ENCODE measurements at regions not wholly inside any gene's neighbourhood (a gene's known extent, or its start where the extent isn't known, plus 50 kb on each side); places are given as distances from the start of the nearest gene placed in this dataset.

DNA sequence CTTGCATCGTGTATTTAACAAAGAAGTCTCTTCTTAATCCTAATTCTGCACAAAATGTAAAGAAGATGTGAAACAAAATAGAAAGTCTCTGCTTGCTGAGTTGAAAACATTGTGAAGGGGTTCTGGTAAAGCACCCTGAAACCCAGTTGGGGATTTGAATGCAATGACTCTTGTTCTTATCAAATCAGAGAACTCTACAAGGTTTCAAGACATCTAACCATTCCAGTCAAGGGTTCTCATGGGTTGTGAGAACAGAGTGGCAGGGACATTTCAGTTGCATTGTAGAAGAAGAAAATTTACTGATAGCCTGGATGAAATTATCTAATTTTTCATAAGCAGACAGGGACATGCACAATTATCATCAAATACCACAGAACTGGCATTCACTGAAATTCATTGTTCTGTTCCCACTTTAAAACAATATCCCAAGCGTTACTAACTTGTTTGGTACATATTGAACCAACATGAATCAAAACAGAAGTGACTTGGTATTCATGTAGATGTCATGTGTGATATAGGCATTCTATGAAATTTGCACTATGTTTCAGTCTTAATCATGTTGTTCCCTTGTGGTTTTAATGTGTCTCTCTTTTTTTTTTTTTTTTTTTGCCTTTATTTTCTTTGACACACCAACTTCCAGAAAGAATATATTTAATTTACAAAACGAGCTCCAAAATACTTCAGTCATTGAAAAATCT, 563.3 kb downstream of the IRX1 start:
- TF ChIP-seq, protein P1, sequence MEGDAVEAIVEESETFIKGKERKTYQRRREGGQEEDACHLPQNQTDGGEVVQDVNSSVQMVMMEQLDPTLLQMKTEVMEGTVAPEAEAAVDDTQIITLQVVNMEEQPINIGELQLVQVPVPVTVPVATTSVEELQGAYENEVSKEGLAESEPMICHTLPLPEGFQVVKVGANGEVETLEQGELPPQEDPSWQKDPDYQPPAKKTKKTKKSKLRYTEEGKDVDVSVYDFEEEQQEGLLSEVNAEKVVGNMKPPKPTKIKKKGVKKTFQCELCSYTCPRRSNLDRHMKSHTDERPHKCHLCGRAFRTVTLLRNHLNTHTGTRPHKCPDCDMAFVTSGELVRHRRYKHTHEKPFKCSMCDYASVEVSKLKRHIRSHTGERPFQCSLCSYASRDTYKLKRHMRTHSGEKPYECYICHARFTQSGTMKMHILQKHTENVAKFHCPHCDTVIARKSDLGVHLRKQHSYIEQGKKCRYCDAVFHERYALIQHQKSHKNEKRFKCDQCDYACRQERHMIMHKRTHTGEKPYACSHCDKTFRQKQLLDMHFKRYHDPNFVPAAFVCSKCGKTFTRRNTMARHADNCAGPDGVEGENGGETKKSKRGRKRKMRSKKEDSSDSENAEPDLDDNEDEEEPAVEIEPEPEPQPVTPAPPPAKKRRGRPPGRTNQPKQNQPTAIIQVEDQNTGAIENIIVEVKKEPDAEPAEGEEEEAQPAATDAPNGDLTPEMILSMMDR (IDR thresholded peaks at IDR 0.05), result no peak

DNA sequence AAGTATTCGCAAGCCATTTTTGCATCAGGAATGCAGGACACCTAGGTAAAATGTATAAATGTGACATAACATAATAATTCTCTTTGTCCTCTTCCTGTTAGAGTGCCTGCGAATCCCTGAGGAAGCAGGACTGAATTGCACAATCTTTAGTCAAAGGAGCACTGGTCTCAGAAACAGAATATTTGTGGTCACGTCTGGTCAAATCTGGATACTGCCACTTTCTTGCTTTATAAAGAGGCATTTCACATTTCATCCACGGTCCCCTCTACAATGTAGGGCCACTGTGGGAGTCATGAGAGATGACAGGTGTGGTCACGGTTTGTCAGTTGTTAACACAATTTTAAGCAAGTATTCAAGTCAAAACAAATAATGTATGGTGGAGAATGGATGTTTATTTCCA, 564.0 kb downstream of the IRX1 start:
- TF ChIP-seq, protein P1 (IDR thresholded peaks at IDR 0.05), result no peak

DNA sequence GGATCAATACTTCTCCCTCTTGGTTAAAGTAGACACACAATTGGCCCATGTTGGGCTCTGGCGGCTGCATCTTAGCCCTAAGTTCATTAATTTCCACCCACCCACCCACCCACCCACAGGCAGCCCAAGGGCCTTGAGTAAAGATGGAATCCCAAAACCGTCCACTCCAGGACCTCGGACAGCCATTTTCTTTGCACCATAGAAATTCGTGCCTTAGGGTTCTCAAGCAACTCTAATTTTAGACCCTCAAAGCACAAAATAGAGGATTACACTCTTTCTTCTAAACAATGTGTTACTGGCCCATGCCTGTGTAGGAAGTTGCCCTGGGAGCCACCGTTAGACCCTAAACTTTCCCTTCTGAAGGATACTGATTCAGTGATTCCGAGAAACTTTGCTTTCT, 568.5 kb downstream of the IRX1 start:
- TF ChIP-seq, protein P1 (IDR thresholded peaks at IDR 0.05), result no peak

DNA sequence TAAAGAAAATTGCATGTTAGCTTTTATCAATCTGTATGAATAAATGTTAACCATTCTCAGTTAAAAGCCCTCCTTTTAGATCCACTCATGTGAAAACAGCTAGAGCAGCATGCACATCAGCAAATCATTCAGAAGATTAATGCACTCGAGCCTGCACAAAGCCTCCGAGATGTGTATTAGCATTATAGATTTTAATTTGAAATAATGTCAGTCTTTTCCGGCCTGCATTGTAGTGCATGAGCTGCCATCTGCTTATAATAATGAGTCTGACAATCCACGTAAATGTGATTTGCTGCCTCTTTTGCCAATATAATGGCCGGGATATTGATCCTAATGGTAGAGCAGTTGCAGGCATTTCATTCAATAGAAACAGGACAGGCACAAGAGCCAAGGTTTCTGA, 585.1 kb downstream of the IRX1 start:
- TF ChIP-seq, protein P1 (IDR thresholded peaks at IDR 0.05), result no peak

DNA sequence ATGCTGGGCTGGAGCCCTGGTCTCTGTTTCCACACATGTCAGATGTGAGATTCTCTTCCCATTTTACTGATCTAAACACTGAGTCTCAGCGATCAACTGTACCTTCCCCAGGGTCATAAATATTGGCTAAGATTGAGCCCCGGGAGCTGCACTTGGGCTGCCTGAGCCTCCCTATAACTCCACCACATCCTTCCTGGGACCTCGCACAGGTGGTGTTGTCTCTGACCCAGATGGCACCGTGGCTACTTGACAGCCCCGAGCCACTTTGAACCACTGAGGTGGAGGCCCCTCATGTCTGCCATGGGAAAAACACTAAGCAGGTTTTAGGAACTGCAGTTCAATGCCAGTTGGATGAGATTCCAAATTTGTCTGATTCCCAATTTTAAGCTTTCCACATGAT, 586.5 kb downstream of the IRX1 start:
- TF ChIP-seq, protein P1 (IDR thresholded peaks at IDR 0.05), result no peak

DNA sequence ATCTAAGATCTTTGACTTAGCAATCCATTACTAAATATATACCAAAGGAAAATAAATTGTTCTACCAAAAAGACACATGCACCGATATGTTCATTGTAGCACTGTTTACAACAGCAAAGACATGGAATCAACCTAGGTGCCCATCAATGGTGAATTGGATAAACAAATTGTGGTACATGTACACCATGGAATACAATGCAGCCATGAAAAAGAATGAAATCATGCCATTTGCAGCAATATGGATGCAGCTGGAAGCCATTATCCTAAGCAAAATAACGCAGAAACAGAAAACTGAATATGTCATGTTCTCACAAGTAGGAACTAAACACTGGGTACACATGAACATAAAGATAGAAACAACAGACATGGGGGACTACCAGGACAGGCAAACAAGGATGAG, 589.5 kb downstream of the IRX1 start:
- TF ChIP-seq, protein P1 (IDR thresholded peaks at IDR 0.05), result no peak

DNA sequence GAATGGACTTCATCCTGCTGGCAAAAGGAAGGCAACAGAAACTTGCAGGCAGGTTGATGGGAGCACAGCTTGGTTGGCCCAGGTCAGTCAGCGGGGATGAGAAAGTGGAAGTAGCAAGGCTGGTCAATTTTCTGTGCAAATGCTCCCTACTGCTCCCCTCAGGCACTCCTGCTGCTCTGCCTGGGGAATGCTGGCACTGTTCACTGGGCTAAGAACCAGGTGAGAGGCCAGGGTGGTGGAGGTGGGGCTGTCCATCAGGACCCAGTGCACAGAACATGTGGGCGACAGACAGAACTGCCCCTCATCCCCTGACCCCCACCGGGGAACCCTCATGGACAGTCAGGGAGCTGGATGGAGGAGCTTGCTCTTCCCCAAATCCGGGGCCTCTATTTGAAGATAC, 593.1 kb downstream of the IRX1 start:
- TF ChIP-seq, protein P1 (IDR thresholded peaks at IDR 0.05), result no peak

DNA sequence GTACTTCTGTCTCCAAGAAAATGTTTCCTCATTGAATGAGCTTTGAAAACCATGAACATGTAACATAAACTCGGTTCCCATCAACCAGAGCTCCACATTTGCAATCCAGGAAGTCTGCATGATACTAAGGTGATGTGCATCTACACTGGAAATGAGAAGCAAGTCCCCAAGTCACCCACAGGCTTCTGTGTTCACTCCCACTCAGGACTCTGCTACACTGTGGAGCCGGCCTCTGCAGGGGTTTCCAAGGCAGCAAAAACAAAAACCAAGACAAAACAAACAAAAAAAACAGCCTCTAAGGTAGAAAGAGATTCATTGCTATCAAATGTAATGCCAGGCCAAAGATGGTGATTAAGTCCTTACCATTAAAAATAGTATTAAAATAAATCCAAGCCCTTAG, 593.7 kb downstream of the IRX1 start:
- TF ChIP-seq, protein P1 (IDR thresholded peaks at IDR 0.05), result no peak

Data from LNCAP (cell line).